ENCODE measurements at regions not wholly inside any gene's neighbourhood (a gene's known extent, or its start where the extent isn't known, plus 50 kb on each side); places are given as distances from the start of the nearest gene placed in this dataset.

DNA sequence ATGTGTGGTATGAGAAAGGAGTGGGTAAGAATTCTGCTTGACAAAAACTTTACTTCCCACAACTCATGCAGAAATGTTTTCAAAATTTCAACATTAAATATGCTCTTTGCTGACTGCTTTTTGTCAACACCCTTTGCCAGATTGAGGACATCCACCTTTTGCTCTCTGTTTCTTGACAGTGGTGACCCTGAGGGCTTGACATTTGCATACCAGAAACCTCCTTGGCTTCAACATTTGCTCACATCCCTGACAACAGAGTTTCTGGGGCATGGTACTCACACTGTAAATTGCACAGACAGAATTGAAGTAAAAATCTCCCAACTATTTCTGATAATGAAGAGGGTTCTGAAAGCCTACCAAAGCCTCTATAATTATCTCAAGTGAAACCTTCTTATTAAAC is 95.7 kb downstream of the RND3 start:
- TF ChIP-seq, protein P1, sequence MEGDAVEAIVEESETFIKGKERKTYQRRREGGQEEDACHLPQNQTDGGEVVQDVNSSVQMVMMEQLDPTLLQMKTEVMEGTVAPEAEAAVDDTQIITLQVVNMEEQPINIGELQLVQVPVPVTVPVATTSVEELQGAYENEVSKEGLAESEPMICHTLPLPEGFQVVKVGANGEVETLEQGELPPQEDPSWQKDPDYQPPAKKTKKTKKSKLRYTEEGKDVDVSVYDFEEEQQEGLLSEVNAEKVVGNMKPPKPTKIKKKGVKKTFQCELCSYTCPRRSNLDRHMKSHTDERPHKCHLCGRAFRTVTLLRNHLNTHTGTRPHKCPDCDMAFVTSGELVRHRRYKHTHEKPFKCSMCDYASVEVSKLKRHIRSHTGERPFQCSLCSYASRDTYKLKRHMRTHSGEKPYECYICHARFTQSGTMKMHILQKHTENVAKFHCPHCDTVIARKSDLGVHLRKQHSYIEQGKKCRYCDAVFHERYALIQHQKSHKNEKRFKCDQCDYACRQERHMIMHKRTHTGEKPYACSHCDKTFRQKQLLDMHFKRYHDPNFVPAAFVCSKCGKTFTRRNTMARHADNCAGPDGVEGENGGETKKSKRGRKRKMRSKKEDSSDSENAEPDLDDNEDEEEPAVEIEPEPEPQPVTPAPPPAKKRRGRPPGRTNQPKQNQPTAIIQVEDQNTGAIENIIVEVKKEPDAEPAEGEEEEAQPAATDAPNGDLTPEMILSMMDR (IDR thresholded peaks at IDR 0.05) = no peak
- no peak for TF ChIP-seq POLR2A (IDR thresholded peaks at IDR 0.05)

All from lower leg skin (tissue), 3 donors.